Liver (tissue), 8 donors: ENCODE measurements at regions not wholly inside any gene's neighbourhood (a gene's known extent, or its start where the extent isn't known, plus 50 kb on each side); places are given as distances from the start of the nearest gene placed in this dataset.

Experiments used
- DNase-seq: peaks from one replicate; pipeline ENCODE4 v3.0.0-alpha.2; 2017; ENCODE audit warnings: low spot score
- H3K27ac ChIP-seq, 2 donors: one replicate each; pipeline ENCODE4 v1.7.0; 2013; ENCODE audit warnings: inconsistent platforms in 2 of 2, low read length in 2 of 2, control low read depth in 1 of 2, low read depth in 1 of 2, mild to moderate bottlenecking in 1 of 2
- H3K27me3 ChIP-seq, 4 donors: one replicate each; pipeline versions ENCODE4 v1.6.1 to v1.7.0; 2013; ENCODE audit warnings: low read length in 3 of 4, inconsistent platforms in 1 of 4, mild to moderate bottlenecking in 1 of 4, moderate library complexity in 1 of 4; ENCODE audit not compliant: control insufficient read depth in 4 of 4, insufficient read depth in 4 of 4
- H3K36me3 ChIP-seq, 4 donors: one replicate each; pipeline versions ENCODE4 v1.6.1 to v1.7.0; 2013; ENCODE audit warnings: low read length in 3 of 4, mild to moderate bottlenecking in 3 of 4, low read depth in 1 of 4, moderate library complexity in 1 of 4; ENCODE audit not compliant: control insufficient read depth in 4 of 4, insufficient read depth in 3 of 4
- H3K4me1 ChIP-seq, 4 donors: one replicate each; pipeline versions ENCODE4 v1.6.1 to v1.7.0; 2013; ENCODE audit warnings: low read length in 3 of 4, mild to moderate bottlenecking in 3 of 4, moderate library complexity in 1 of 4; ENCODE audit not compliant: control insufficient read depth in 4 of 4, insufficient read depth in 4 of 4
- H3K4me3 ChIP-seq, 3 donors: one replicate each; pipeline versions ENCODE4 v1.6.1 to v1.7.0; 2013; ENCODE audit warnings: low read length in 3 of 3, control low read depth in 1 of 3, low read depth in 1 of 3, mild to moderate bottlenecking in 1 of 3
- H3K9ac ChIP-seq, 2 donors: one replicate each; pipeline ENCODE4 v1.7.0; 2013; ENCODE audit warnings: low read length in 2 of 2, mild to moderate bottlenecking in 2 of 2, moderate library complexity in 2 of 2, control low read depth in 1 of 2, low read depth in 1 of 2
- H3K9me3 ChIP-seq, 4 donors: one replicate each; pipeline versions ENCODE4 v1.6.1 to v1.7.0; 2013; ENCODE audit warnings: low read length in 3 of 4; ENCODE audit not compliant: control insufficient read depth in 4 of 4
- ATF3 ChIP-seq: IDR thresholded peaks from 2 replicates; pipeline ENCODE4 v1.6.1; 2016; ENCODE audit warnings: antibody characterized with exemption
- CTCF ChIP-seq: fragments of 150-350 bp; IDR thresholded peaks from 2 replicates; pipeline ENCODE4 v1.5.1; 2017; ENCODE audit warnings: improper control_type of control experiment, low read depth, low read length; ENCODE audit not compliant: missing input control
- EGR1 ChIP-seq, 2 donors: IDR thresholded peaks; 2 replicates each; pipeline ENCODE4 v1.6.1; 2016 to 2018; ENCODE audit warnings: antibody characterized with exemption in 2 of 2, low read depth in 2 of 2
- FOXA1 ChIP-seq: IDR thresholded peaks from 2 replicates; pipeline ENCODE4 v1.6.1; 2016; ENCODE audit warnings: antibody characterized with exemption
- FOXA2 ChIP-seq: IDR thresholded peaks from 2 replicates; pipeline ENCODE4 v1.6.1; 2016; ENCODE audit warnings: antibody characterized with exemption
- GABPA ChIP-seq, 2 donors: IDR thresholded peaks in 1 of 2; conservative IDR thresholded peaks in 1 of 2; 2 replicates each; pipeline ENCODE4 v1.6.1; 2016; ENCODE audit warnings: antibody characterized with exemption in 2 of 2, mild to moderate bottlenecking in 1 of 2, moderate library complexity in 1 of 2
- HNF4A ChIP-seq, 2 donors: conservative IDR thresholded peaks; 2 replicates each; pipeline ENCODE4 v1.6.1; 2016; ENCODE audit warnings: antibody characterized with exemption in 2 of 2, mild to moderate bottlenecking in 2 of 2
- HNF4G ChIP-seq: IDR thresholded peaks from 2 replicates; pipeline ENCODE4 v1.6.1; 2016; ENCODE audit warnings: antibody characterized with exemption
- JUND ChIP-seq, 2 donors: IDR thresholded peaks; 2 replicates each; pipeline ENCODE4 v1.6.1; 2016; ENCODE audit warnings: antibody characterized with exemption in 2 of 2
- MAX ChIP-seq: IDR thresholded peaks from 2 replicates; pipeline ENCODE4 v1.6.1; 2016; ENCODE audit warnings: antibody characterized with exemption
- NR2F2 ChIP-seq: IDR thresholded peaks from 2 replicates; pipeline ENCODE4 v1.6.1; 2016; ENCODE audit warnings: antibody characterized with exemption
- RAD21 ChIP-seq, 2 donors: IDR thresholded peaks; 2 replicates each; pipeline ENCODE4 v1.6.1; 2016; ENCODE audit warnings: antibody characterized with exemption in 2 of 2, mild to moderate bottlenecking in 2 of 2
- REST ChIP-seq: IDR thresholded peaks from 2 replicates; pipeline ENCODE4 v1.6.1; 2016; ENCODE audit warnings: antibody characterized with exemption, mild to moderate bottlenecking
- RXRA ChIP-seq, 2 donors: IDR thresholded peaks; 2 replicates each; pipeline ENCODE4 v1.6.1; 2017 to 2018; ENCODE audit warnings: antibody characterized with exemption in 2 of 2, mild to moderate bottlenecking in 1 of 2
- SP1 ChIP-seq: IDR thresholded peaks from 2 replicates; pipeline ENCODE4 v1.6.1; 2018; ENCODE audit warnings: antibody characterized with exemption, mild to moderate bottlenecking
- TAF1 ChIP-seq: conservative IDR thresholded peaks from 2 replicates; pipeline ENCODE4 v1.6.1; 2016; ENCODE audit warnings: antibody characterized with exemption, mild to moderate bottlenecking
- YY1 ChIP-seq: IDR thresholded peaks from 2 replicates; pipeline ENCODE4 v1.6.1; 2016; ENCODE audit warnings: antibody characterized with exemption, mild to moderate bottlenecking
- ZBTB33 ChIP-seq: IDR thresholded peaks from 2 replicates; pipeline ENCODE4 v1.6.1; 2016; ENCODE audit warnings: antibody characterized with exemption
- WGBS: extraction: QIAGEN DNeasy Blood & Tissue Kit; methylation state at CpG from one replicate; pipeline ENCODE4 v1.1.7; 2013; 5-methylcytosine and 5-hydroxymethylcytosine counted together
- donor health status: healthy.
- donor health status: healthy.
- donor health status: healthy.
- donor health status: healthy.
- donor health status: healthy.

GRCh38 chr2:107719141-107719540, 107.6 kb upstream of the RGPD4 start:
- 88% methylated on average over 3 of the region's 3 CpGs for WGBS
- Histone ChIP-seq H3K27ac (no peak overlapping the region), H3K4me1 (no peaks in the 10 kb centered on the region), H3K9me3 (no peaks in the 10 kb centered on the region), H3K9ac (no peak overlapping the region), H3K36me3 (no peaks in the 10 kb centered on the region), H3K27me3 (no peaks in the 10 kb centered on the region), H3K4me3 (no peak overlapping the region)
- no peak for DNase-seq
- no peak for TF ChIP-seq EGR1 (IDR thresholded peaks at IDR 0.05; ENCODE audit: low read depth in 2 of 2)
- no peak for TF ChIP-seq RXRA (IDR thresholded peaks at IDR 0.05)
- no peak for TF ChIP-seq RAD21 (IDR thresholded peaks at IDR 0.05)
- TF ChIP-seq YY1, result no peak
- TF ChIP-seq HNF4A (conservative IDR thresholded peaks at IDR 0.05), result no peak
- TF ChIP-seq CTCF, result no peak
- TF ChIP-seq JUND (IDR thresholded peaks at IDR 0.05), result no peak
- no peak for TF ChIP-seq SP1
- no peak for TF ChIP-seq FOXA2
- TF ChIP-seq TAF1, result no peak
- TF ChIP-seq HNF4G, result no peak
- no peak for TF ChIP-seq FOXA1
- no peak for TF ChIP-seq NR2F2
- TF ChIP-seq MAX, result no peak
- no peak for TF ChIP-seq ZBTB33

- WGBS, result 63% methylated on average over 7 of the region's 7 CpGs
- no peaks in the 10 kb centered on the region for H3K27me3 ChIP-seq
- TF ChIP-seq MAX (no peak), FOXA1 (no peak), GABPA (IDR thresholded peaks at IDR 0.05 in 1 of 2, conservative IDR thresholded peaks at IDR 0.05 in 1 of 2) (no peak), EGR1 (IDR thresholded peaks at IDR 0.05; ENCODE audit: low read depth in 2 of 2) (no peak), YY1 (no peak), REST (no peak), RAD21 (IDR thresholded peaks at IDR 0.05) (no peak), RXRA (IDR thresholded peaks at IDR 0.05) (no peak), HNF4A (conservative IDR thresholded peaks at IDR 0.05) (no peak), JUND (IDR thresholded peaks at IDR 0.05) (no peak), ATF3 (no peak), NR2F2 (no peak), SP1 (no peak), HNF4G (no peak), FOXA2 (no peak), TAF1 (no peak), ZBTB33 (no peak), CTCF (no peak)
- H3K36me3 ChIP-seq, result no peaks in the 10 kb centered on the region
- no peak overlapping the region for H3K27ac ChIP-seq
- no peaks in the 10 kb centered on the region for H3K9me3 ChIP-seq
- H3K4me3 ChIP-seq, result no peak overlapping the region
- H3K9ac ChIP-seq, result no peak overlapping the region
- no peak for DNase-seq
- no peaks in the 10 kb centered on the region for H3K4me1 ChIP-seq
Measured at GRCh38 chr2:107719836-107720235, 106.9 kb upstream of the RGPD4 start.
